ENCODE measurements at regions not wholly inside any gene's neighbourhood (a gene's known extent, or its start where the extent isn't known, plus 50 kb on each side); places are given as distances from the start of the nearest gene placed in this dataset.
"Not testable (repeated sequence)": the region's sequence is repeated elsewhere in the genome, so short reads cannot be mapped to it uniquely, and the experiment has no call there.

GRCh38 chr2:129504646-129505045 is 474.8 kb upstream of the RAB6C start:
- TF ChIP-seq CTCF (conservative IDR thresholded peaks at IDR 0.05; ENCODE audit: low read depth, low read length): no peak
- Histone ChIP-seq H3K4me3 (IDR thresholded peaks at IDR 0.05; ENCODE audit: insufficient read depth, low read depth, low read length) (no peak overlapping the region), H3K36me3 (ENCODE audit: insufficient read depth) (no peaks in the 10 kb centered on the region), H3K4me2 (no peak overlapping the region), H4K20me1 (ENCODE audit: insufficient read depth) (no peaks in the 10 kb centered on the region), H2AFZ (ENCODE audit: low read depth) (no peak overlapping the region), H3K9ac (no peak overlapping the region), H3K27me3 (ENCODE audit: insufficient read depth, low read depth) (no peaks in the 10 kb centered on the region), H3K27ac (no peak overlapping the region), H3K4me1 (ENCODE audit: low read depth, poor library complexity, severe bottlenecking) (no peaks in the 10 kb centered on the region), H3K79me2 (ENCODE audit: insufficient read depth, low read depth) (no peaks in the 10 kb centered on the region)

- H3K27me3 ChIP-seq (ENCODE audit: insufficient read depth, low read depth): no peaks in the 10 kb centered on the region
- no peaks in the 10 kb centered on the region for H3K36me3 ChIP-seq (ENCODE audit: insufficient read depth)
- H3K4me1 ChIP-seq (ENCODE audit: low read depth, poor library complexity, severe bottlenecking): no peaks in the 10 kb centered on the region
- H3K9ac ChIP-seq: no peak overlapping the region
- H3K4me2 ChIP-seq: no peak overlapping the region
- no peak overlapping the region for H3K4me3 ChIP-seq (IDR thresholded peaks at IDR 0.05; ENCODE audit: insufficient read depth, low read depth, low read length)
- no peak for TF ChIP-seq CTCF (conservative IDR thresholded peaks at IDR 0.05; ENCODE audit: low read depth, low read length)
- no peak overlapping the region for H3K27ac ChIP-seq
- no peaks in the 10 kb centered on the region for H3K79me2 ChIP-seq (ENCODE audit: insufficient read depth, low read depth)
- H2AFZ ChIP-seq (ENCODE audit: low read depth): no peak overlapping the region
- H4K20me1 ChIP-seq (ENCODE audit: insufficient read depth): no peaks in the 10 kb centered on the region
Measured at GRCh38 chr2:129518937-129519336, 460.5 kb upstream of the RAB6C start.

GRCh38 chr2:129532158-129532557 is 447.3 kb upstream of the RAB6C start:
- not testable (repeated sequence) for H2AFZ ChIP-seq (ENCODE audit: low read depth); H3K4me3 ChIP-seq (IDR thresholded peaks at IDR 0.05; ENCODE audit: insufficient read depth, low read depth, low read length); H3K4me2 ChIP-seq; H3K9ac ChIP-seq; H3K27me3 ChIP-seq (ENCODE audit: insufficient read depth, low read depth); H3K79me2 ChIP-seq (ENCODE audit: insufficient read depth, low read depth); H3K4me1 ChIP-seq (ENCODE audit: low read depth, poor library complexity, severe bottlenecking); H4K20me1 ChIP-seq (ENCODE audit: insufficient read depth); H3K36me3 ChIP-seq (ENCODE audit: insufficient read depth); H3K27ac ChIP-seq

- Histone ChIP-seq H2AFZ (ENCODE audit: low read depth) (no peak overlapping the region), H3K79me2 (ENCODE audit: insufficient read depth, low read depth) (no peaks in the 10 kb centered on the region), H3K9ac (no peak overlapping the region), H3K4me3 (IDR thresholded peaks at IDR 0.05; ENCODE audit: insufficient read depth, low read depth, low read length) (no peak overlapping the region), H4K20me1 (ENCODE audit: insufficient read depth) (no peaks in the 10 kb centered on the region), H3K27ac (no peak overlapping the region), H3K4me2 (no peak overlapping the region), H3K36me3 (ENCODE audit: insufficient read depth) (no peaks in the 10 kb centered on the region), H3K4me1 (ENCODE audit: low read depth, poor library complexity, severe bottlenecking) (no peaks in the 10 kb centered on the region), H3K27me3 (ENCODE audit: insufficient read depth, low read depth) (no peaks in the 10 kb centered on the region)
- TF ChIP-seq CTCF (conservative IDR thresholded peaks at IDR 0.05; ENCODE audit: low read depth, low read length): no peak
Measured at GRCh38 chr2:129548880-129549279, 430.6 kb upstream of the RAB6C start.

- H3K4me3 ChIP-seq (IDR thresholded peaks at IDR 0.05; ENCODE audit: insufficient read depth, low read depth, low read length): no peak overlapping the region
- no peaks in the 10 kb centered on the region for H3K79me2 ChIP-seq (ENCODE audit: insufficient read depth, low read depth)
Measured at GRCh38 chr2:129550536-129550935, 428.9 kb upstream of the RAB6C start.

More at GRCh38 chr2:129550536-129550935, 428.9 kb upstream of the RAB6C start:
- H2AFZ ChIP-seq (ENCODE audit: low read depth): no peak overlapping the region
- no peaks in the 10 kb centered on the region for H3K36me3 ChIP-seq (ENCODE audit: insufficient read depth)
- no peaks in the 10 kb centered on the region for H4K20me1 ChIP-seq (ENCODE audit: insufficient read depth)
- H3K27ac ChIP-seq: no peak overlapping the region
- H3K9ac ChIP-seq: no peak overlapping the region
- H3K4me2 ChIP-seq: no peak overlapping the region
- TF ChIP-seq CTCF (conservative IDR thresholded peaks at IDR 0.05; ENCODE audit: low read depth, low read length): no peak
- H3K4me1 ChIP-seq (ENCODE audit: low read depth, poor library complexity, severe bottlenecking): no peaks in the 10 kb centered on the region
- H3K27me3 ChIP-seq (ENCODE audit: insufficient read depth, low read depth): no peaks in the 10 kb centered on the region

Data from KMS-11 (cell line).